Inferior parietal cortex (tissue), 1 donor: ENCODE measurements at regions not wholly inside any gene's neighbourhood (a gene's known extent, or its start where the extent isn't known, plus 50 kb on each side); places are given as distances from the start of the nearest gene placed in this dataset.

ENCODE experiments used
- DNase-seq: peaks from one replicate; pipeline ENCODE4 v3.0.0-alpha.2; 2016; ENCODE audit errors: extremely low spot score

DNA sequence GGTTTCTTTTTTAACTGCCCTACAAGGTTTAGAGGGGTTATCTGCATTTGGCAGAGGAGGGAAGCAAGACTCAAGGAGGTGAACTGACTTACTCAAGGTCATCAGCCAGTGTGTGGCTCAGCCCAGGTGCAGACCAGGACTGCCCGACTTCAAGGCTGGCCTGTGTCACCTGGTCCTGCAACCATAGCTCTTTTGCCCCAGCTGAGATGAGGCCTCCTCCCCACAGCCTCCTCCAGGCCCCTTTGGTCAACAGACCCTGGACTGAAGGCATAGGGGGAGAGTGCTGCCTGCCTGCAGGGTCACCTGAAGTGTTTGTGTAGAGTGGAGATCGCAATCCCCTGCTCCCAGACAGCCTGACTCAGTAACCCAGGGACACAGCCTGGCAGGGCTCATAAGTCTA, 168.5 kb upstream of the GLI2 start:
- no peak for DNase-seq

DNA sequence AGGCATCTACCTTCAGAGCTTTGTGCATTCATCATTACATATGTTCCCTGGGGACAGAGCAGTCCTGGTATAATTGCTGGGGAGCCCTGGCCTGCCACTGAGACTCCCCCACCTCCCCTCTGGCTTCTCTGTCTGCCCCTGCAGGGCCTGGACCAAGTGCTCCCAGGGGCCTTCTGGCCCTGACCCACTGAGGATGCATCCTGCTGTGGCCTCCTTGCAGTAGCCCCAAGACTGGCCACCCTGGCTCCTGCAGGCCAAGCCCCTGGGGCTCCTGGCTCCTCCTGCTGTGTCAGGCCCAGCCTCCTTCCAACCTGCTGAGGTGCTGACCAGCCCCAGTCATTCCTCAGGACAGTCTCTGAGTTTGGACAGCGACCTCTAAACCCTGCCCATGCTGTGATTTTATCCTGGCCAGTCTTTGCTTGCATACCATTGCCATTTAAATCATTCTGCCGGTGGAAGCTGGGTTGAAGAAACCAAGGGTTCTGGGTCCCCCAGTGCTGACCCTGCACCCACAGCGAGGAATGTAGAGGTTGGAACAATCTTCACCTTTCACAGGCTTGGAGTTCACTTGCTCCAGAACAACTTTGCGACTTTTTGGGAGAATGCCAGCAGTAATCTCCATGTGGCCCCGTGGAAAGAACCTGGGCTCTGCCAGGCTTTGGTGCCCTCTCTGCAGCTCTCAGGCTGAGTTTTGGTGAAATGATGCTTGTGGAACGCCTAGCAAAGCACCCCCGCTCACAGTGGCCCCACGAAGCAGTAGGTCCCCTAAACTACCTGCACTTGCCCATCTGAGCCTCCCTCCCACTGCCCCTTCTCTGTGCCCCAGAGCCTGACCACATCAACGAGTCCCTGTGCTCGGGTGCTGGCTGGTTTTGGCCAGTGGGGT, 167.3 kb upstream of the GLI2 start:
- DNase-seq, result no peak

DNA sequence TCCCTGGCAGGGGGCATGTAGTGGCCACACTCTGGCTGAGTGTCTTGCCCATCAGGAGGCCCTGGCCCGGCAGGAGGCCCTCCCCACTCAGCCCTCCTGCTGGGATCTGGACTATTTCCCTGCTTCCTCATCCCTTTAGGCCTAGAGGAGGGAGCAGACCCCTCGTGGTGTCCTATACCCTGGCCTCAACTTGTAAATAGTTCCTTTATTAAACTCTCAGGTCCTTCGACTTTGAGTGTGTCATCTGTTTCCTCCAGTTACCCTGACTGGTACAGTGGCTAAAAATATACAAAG, 166.7 kb upstream of the GLI2 start:
- no peak for DNase-seq

DNA sequence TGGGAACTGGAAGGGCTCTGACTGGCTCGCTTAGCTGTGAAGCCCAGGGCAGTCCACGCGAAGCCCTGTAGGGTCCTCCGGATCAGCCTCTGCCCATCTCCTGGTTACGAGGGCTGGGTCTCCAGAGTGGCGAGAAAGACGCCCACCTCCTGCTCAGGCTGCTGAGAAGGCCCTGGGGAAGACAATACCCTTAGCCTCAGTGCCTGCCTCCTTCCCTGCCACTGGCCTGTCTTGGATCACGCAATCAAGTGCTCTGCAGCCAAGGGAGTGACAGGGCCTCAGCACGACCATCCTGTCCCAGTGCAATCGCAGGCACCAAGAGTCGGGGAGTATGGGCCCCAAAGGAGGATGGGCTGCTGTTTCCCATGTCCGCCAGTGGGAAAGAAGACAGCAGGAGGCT, 165.7 kb upstream of the GLI2 start:
- DNase-seq, result no peak

DNA sequence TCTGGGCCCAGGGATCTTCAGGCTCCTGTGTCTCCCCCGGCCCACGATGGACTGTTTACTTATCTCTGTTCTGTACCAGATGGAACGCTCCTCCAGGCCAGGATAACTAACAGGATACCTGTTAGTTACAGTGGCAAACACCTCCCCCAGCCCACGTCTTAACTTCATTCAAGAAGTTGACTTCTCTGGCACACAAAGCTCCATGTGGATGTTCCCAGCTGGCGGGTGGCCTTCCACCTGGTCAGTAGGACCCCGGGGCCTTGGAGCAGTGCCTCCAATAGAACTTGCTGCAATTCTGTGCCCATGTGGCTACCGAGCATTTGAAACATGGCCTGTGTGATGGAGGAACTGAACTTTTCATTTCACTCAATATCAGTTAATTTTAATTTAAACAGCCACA, 165.1 kb upstream of the GLI2 start:
- no peak for DNase-seq

DNA sequence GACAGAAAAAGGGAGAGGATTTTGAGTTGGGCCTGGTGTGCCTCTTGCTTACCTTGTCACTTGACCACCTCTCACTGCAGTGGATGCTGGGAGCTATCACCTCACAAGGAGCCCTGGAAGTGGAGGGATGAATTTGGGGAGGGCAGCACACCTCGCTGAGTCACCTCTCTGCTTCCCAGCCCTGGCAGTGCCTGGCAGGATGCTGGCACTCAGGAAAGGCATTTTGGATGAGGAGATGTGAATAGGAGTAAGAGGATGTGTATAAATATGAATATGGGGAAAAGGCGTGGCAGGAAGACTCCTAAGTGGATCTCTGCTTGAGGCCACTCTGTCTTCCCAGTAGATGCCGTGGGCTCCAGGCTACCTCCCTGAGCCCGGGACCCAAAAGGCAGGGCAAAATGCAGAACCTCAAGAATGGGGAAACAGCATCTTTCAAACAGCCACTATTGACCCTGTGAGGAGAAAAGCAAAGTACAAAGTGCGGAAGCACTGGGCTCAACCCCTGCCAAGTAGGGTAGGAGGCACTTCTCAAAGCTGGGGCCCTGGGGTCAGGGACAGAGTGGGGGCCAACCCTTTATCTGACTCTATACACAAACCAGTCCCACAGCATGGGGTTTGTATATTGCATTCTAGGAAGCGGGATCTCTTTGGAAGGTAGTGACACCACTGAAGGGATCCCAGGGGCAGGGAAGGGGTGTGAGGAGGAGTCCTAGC, 164.5 kb upstream of the GLI2 start:
- no peak for DNase-seq

DNA sequence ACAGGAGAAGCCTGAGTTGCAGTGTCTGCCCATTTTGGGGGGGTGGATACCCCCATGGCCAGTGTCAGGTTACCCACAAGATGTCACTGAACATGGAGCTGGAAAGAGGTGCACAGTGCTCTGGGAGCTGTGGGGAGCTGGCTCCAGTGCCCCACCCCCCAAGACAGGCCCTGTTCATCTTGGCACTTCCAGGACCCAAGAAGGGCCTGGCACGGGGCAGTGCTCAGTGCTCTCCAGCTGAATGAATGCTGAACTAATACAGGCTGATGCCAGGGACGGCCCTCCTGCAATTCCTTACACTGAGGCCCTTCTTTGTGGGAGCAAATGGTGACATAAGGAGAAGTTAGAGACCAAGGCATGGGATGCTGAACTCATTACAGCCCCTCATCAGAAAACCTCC, 163.4 kb upstream of the GLI2 start:
- no peak for DNase-seq

DNA sequence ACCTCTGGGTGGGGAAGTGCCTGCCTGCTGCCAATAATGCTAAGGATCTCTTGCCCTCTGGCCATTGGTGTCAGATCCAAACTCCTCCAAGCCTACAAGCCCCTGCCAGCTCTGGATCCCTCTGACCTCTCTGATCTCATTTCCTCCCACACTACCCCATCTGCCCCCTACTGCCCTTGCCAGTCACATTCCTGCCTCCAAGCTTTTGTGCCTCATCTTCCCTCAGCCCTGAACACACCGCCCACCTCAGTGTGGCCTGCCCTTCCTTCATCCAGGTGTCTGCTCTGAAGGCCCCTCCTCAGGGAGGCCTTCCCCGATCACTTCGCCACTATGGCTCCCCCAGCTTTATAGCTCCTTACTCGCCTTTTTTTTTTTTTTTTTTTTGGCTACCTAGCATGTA, 161.0 kb upstream of the GLI2 start:
- no peak for DNase-seq

DNA sequence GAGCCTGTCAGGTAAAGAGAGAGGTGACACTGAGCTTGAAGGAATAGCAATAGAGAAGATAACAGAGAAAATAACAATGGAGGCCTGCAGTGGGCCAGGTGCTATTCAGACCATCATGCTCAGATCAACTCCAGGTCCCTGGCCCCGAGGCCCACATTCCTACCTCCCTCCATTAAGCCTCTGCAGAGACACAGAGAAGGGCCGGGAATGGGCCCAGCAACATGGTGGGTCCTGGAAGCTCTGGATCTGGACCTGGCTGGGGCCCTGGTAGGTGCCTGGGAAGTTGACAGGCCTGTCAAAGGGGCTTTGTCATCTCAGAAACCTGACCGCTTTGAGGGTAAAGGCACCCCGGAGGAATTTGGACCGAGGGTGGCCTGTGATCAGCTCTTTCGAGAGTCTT, 159.7 kb upstream of the GLI2 start:
- no peak for DNase-seq

DNA sequence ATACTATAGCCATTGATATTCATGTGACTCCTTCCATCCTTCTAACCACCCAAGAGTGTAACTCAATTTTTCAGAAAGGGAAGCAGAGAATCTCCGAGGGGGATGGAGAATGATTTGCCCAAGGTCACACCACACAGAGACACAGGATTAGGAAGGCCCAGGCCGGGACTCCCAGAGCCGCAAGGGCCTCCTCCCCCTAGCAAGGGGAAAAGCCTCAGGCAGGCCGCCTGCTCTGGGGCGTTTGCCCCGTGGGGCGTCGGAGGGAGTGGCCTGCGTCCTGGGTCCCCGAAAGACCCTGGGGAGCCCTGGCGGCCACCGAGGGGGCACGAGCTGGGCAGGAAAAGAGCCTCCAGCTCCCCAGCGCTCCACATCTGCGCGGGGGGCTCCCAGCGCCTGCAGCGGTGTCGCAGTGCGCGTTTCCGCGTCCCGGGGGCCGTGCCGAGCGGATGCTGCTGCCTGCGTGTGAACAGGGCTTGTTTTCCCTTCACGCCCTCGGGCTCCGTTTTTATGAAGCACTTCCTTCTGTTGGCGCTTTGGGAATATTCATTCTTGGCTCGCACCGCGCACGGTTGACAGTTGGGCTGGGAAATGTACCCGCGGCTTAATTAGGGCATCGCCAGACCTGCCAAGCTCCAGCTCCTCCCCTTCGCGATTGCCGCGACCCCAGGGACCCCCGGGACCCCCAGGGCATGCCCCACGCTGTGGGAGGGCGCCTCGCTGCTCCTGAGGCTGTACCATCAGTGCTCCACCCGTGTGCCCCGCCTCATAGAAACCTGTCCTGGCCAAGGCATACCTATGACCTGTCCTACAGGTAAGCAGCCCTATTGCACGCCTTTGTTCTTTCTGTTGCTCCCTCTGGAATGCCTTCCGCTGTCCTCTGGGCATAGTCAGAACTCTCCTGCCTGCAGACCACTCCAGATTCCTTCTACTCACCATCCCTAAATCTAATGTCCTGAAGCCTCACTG, 158.9 kb upstream of the GLI2 start:
- no peak for DNase-seq

DNA sequence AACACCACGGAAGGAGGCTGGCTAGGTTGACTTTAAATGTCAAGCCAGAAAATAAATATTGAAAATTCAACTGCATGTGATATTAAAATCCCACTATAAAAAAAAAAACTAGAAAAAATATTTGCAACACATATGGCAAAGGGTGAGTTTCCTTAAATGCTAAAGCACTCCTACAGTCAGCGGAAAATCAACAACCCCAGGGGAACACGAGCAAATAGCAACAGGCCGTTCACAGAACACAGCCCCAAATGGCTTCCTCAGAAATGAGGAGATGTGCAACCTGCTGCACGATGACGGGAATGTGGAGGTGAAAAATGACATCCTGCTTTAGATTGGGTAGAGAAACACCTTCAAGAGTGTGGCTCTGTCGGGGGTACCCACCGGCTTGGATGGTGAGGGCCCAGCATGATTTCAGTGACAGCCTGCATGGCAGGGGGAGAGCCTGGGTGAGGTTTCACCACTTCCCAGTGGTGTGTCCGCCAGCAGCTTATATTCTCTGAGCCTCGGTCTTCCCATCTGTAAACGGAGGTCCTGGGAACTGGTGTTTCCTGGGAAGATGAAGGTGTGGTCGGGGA, 157.9 kb upstream of the GLI2 start:
- no peak for DNase-seq

DNA sequence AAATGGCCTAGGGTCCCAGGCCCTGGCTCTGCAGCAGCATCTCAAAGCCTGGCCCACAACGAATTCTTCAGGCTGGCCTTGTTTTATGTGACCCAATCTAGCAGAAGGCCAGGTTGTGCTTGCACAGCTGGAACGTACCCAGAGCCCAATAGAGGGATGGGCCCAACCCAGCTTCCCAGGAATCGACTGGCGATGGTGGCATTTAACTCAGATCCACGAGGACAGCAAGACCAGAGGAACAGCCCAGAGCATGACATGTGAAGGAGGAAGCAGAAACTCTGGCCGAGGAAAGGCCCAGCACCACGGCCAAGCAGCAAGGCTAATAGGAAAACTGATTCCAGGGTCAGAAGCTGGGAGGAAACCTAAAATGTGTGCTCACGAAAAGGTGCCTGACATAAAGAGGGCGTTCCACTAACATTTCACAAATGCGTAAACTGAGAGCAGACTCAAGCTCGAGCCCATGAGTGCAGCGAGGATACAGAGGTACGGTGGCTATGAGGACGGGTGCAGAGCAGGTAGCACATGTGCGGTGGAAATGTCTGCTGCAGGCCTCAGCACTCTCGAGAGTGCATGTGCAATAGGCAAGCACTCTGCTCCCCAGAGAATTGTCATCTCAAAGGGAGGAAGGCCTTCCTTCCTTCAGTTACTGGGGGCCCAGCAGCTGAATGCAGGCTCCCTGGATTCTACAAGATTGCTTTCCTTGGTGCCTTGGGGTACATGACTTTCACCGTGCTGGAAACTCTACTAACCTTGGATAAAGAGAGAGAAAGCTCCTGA, 156.9 kb upstream of the GLI2 start:
- no peak for DNase-seq

DNA sequence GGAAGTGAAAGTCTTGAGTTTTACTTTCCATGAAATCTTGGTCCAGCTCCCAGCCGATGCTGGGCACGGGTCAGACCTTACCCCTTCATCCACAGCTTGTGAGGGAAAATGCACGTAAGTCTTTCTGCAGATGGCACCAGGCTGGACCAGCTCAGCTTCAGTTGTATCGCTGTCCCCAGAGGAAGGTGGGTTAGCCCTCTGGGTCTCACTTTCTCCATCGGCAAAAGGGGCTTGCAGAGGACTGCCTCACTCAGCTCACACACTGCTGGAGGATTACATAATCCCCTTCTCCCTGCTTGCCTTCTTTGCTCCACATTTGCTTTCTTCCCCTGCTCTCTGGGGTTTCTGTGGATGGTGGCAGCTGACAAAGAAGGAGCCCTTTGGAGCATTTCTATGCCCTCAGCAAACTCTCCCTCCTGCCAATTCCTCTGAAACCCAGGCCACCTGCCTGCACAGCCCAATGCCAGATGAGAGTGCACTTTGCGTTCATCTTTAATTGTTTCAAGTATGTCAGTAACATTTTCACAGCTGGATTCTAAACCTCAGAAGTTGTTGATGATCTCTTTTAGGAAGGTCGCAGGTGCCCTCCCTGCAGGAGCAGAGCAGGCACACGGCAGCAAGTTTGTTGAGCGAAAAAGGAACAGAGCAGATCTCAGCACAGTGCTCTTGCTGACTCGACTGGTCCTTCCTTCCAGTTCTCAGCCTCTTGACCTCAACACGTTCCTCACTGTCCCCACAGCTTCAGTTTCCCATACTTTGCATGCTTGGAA, 155.6 kb upstream of the GLI2 start:
- DNase-seq, result no peak

DNA sequence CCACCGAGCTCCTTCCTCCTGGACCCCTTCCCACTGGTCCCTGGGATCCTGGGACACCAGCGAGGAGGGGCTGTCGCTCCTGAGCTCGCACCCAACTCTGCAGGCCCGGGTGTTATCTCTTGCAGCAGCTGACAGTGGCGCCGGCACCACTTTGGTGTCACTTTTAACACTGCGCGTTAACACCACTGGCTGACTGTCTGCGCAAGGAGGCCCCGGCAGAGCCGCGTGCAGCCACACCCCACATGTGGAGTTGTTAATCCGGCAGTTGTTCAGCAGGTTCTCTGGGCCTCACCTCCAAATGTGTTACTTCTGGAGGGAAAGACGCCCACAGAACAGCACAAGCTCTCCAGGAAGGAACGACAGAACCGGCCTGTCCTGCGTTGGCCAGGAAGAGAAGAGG, 155.0 kb upstream of the GLI2 start:
- no peak for DNase-seq

DNA sequence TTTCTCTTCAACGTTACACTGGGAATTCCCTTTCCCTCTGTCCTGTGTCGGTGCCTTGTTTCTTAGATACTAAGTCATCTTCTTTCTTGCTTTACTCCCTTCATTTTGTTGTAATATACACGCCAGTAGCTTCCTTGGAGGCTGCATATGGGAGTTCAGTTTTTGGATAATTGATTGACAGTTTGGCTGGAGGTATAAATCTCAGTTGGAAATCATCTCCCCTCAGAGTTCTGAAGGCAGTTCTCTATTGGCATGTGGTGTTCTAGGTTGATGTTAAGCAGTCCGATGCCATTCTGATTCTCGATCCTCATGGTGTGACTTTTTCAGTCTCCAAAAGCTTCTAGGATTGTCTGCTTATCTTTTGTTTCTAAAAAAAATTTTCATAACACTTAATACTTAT, 152.5 kb upstream of the GLI2 start:
- no peak for DNase-seq

DNA sequence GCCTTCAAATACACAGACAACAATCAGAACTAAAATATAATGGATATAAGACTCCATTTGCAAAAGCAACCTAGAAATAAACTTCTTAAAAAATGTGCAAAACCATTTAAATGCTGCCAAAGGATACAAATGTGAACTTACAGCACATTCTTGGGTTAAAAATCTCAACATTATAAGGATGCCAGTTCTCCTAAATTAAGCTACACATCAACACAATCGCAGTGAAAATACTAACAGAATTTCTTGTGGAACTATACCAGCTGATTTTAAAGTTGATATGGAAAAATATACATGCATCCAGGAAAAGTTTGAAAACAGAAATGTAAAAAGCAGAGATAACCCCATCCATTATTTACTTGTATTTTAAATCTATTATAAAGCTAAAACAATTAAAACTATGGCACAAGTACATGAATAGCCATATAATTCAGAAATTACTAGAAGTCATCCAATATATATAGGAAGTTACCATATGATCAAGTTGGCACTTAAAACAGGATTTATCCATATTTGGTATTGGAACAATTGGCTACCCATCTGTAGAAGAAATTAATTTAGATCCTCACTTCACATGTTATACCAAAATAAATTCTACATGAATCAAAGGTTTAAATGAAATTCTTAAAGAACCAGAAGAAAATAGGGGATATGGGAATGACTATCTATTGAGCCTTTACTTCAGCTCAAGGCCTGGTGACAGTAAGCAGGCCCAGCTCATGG, 151.7 kb upstream of the GLI2 start:
- DNase-seq, result no peak

DNA sequence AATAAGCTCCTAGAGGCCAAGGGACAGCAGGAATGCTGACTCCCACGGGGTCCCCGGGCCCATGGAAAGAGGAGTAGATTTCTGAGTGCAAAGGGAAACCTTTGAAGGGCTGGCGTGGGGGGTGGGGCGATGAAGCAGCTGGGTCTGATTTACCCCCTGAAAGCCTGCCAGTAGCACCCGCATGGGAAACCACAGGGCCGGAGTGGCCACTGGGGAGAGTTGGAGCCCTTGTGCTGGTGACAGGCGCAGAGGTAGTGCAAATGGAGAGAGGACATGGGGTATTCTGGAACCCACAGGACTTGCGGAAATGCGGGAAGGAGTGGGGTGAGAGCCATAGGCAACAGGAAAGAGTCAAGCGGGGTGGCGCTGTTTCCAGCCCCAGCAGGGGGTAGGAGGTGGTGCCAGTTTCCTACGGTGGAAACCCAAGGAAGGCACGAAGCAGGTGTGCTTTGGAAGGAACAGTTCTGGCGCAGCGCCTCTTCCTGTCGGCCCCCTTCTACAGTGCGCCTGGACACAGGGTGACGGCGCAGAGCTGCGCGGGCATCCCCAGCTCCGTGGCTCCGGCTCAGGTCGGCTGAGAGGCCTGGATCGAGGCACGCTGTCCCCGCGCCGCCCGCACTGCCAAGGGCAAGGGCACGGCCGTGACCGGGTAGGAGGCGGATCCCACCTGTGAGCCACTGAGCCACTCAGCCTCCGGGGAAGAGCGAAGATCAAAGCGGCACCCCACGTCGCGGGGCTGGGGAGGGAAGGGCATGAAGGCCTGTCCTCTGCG, 149.0 kb upstream of the GLI2 start:
- no peak for DNase-seq

DNA sequence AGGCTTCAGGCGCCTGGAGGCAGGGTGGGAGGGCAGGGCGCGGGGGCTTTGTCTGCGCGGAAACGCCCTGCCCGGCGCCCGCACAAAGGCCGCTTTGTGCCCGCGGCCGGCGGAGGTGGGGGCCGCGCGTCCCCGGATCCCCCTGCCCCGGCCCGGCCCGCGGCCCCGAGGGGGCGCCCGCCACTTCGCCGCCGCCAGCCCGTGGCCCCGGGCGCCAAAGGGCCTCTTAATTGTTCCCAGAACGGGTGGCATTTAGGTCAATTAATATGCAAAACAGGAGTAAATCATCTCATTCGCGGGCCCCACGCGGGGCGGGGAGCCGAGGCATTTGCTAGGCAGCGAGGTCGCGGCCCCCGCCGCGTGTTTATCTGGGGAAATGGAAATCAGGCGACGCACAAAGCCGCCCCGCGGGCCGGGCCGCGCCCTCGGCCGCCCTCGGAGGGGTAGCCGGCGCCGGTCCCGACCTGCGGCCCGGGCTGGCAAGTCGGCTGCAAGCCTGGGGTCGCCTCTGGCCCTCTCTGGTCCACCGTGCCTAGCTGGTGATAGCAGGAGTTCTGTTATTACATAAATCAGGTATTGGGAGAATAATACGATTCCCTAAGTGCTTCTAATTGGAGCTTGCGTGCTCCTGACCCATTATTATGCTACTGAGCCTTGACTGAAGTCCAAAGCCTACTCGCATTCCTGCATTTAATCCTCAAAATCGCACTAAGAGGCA, 148.2 kb upstream of the GLI2 start:
- no peak for DNase-seq

DNA sequence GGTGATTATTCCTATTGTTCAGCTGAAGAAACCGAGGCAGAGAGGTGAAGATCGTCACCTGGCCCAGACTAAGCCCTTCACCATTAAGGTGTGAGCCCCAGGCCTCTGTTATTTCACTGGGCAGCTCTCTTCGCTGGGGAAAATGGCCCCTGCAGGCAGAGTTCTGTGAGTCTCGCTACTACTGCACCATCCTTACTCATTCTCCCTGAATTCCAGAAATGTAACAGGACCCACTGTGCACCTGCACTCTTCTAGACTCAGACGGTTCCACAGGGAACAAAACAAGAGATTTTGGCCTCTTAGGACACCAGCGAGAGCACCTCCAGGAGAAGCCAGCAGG, 147.7 kb upstream of the GLI2 start:
- no peak for DNase-seq
